Neutrophil (primary cell): ENCODE measurements at regions not wholly inside any gene's neighbourhood (a gene's known extent, or its start where the extent isn't known, plus 50 kb on each side); places are given as distances from the start of the nearest gene placed in this dataset.

Experiments
- H3K27ac ChIP-seq: fragments of 200-600 bp; sonication (generic); 2 replicates; pipeline ENCODE4 v1.5.1; 2016; ENCODE audit warnings: mild to moderate bottlenecking, moderate library complexity
- H3K27me3 ChIP-seq: fragments of 200-600 bp; sonication (generic); 2 replicates; pipeline ENCODE4 v1.6.0; 2016; ENCODE audit warnings: mild to moderate bottlenecking
- H3K36me3 ChIP-seq: fragments of 200-600 bp; sonication (generic); 2 replicates; pipeline ENCODE4 v1.5.1; 2017
- H3K4me1 ChIP-seq, 2 experiments: fragments of 200-600 bp in 1 of 2; sonication (generic) in 1 of 2; 1 replicate in 1 of 2; 2 replicates in 1 of 2; pipeline versions ENCODE4 v1.5.1 to v1.6.1; 2013 to 2016; ENCODE audit warnings: low read depth in 1 of 2, low read length in 1 of 2, mild to moderate bottlenecking in 1 of 2, moderate library complexity in 1 of 2; ENCODE audit not compliant: control insufficient read depth in 1 of 2, insufficient read depth in 1 of 2
- H3K4me3 ChIP-seq, 2 experiments: fragments of 200-600 bp in 1 of 2; sonication (generic) in 1 of 2; 1 replicate in 1 of 2; 2 replicates in 1 of 2; pipeline ENCODE4 v1.5.1; 2013 to 2016; ENCODE audit warnings: low read depth in 1 of 2, low read length in 1 of 2, mild to moderate bottlenecking in 1 of 2, moderate library complexity in 1 of 2
- H3K9me3 ChIP-seq: fragments of 200-600 bp; sonication (generic); 2 replicates; pipeline ENCODE4 v1.5.1; 2016
- CTCF ChIP-seq: fragments of 200-600 bp; sonication (generic); IDR thresholded peaks from 2 replicates; pipeline ENCODE4 v1.5.1; 2016; ENCODE audit warnings: antibody characterized with exemption

- H3K36me3 ChIP-seq = no peaks in the 10 kb centered on the region
- no peak overlapping the region for H3K4me3 ChIP-seq
- H3K4me1 ChIP-seq = peaks cover 18 to 19% of the 10 kb centered on the region in 2 experiments
- no peak for TF ChIP-seq CTCF
- H3K9me3 ChIP-seq = no peaks in the 10 kb centered on the region
- peak overlapping the region; percentile 69 for H3K27ac ChIP-seq
- H3K27me3 ChIP-seq = no peaks in the 10 kb centered on the region
Observed at GRCh38 chr1:234546890-234547788, 62.8 kb downstream of the IRF2BP2 start.

GRCh38 chr1:234546387-234546704 is 63.6 kb downstream of the IRF2BP2 start:
- no peaks in the 10 kb centered on the region for H3K9me3 ChIP-seq
- no peaks in the 10 kb centered on the region for H3K27me3 ChIP-seq
- H3K36me3 ChIP-seq = no peaks in the 10 kb centered on the region
- no peak for TF ChIP-seq CTCF
- H3K4me3 ChIP-seq = no peak overlapping the region
- H3K4me1 ChIP-seq = peaks cover 18 to 19% of the 10 kb centered on the region in 2 experiments
- peak overlapping the region; percentile 69 for H3K27ac ChIP-seq

GRCh38 chr1:234545517-234546386 is 64.2 kb downstream of the IRF2BP2 start:
- Histone ChIP-seq H3K27me3 (no peaks in the 10 kb centered on the region), H3K36me3 (no peaks in the 10 kb centered on the region), H3K4me1 (peaks cover 18 to 19% of the 10 kb centered on the region in 2 experiments), H3K4me3 (no peak overlapping the region), H3K27ac (peak overlapping the region; percentile 69), H3K9me3 (no peaks in the 10 kb centered on the region)
- TF ChIP-seq CTCF = no peak

DNA sequence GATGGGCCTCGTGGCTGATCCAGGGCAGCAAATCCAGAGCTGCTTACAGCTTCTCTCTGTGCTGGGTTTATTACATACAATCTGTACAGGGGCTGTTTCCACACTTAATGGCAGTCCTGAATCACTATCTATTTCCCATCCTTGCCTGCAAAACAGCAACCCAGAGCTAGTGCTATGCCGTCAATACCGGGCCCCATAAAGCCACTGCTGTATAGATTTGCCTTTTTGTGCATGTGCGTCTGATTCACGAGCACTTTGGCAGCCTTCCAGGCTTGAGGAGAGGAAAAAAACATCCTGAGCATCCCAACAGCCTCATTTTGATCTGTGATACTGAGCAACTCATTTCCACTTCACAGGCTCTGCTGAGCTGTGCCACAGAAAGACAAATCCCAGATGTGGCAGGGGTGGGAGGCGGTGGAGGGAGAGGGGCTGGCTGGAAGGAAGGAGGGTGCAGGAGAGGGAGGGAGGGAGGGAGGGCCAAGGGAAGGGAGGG is 65.2 kb upstream of the TARBP1 start:
- H3K36me3 ChIP-seq = no peaks in the 10 kb centered on the region
- H3K4me3 ChIP-seq = no peak overlapping the region
- no peaks in the 10 kb centered on the region for H3K27me3 ChIP-seq
- no peaks in the 10 kb centered on the region for H3K9me3 ChIP-seq
- TF ChIP-seq CTCF = no peak
- peaks cover 18 to 19% of the 10 kb centered on the region in 2 experiments for H3K4me1 ChIP-seq
- no peak overlapping the region for H3K27ac ChIP-seq

- no peak for TF ChIP-seq CTCF
- no peaks in the 10 kb centered on the region for H3K36me3 ChIP-seq
- peaks cover 18 to 19% of the 10 kb centered on the region in 2 experiments for H3K4me1 ChIP-seq
- no peaks in the 10 kb centered on the region for H3K27me3 ChIP-seq
- H3K9me3 ChIP-seq = no peaks in the 10 kb centered on the region
- no peak overlapping the region for H3K4me3 ChIP-seq
- H3K27ac ChIP-seq = no peak overlapping the region
Observed at GRCh38 chr1:234543442-234544086, 64.6 kb upstream of the TARBP1 start.
